SK-N-SH (cell line): ENCODE measurements at regions not wholly inside any gene's neighbourhood (a gene's known extent, or its start where the extent isn't known, plus 50 kb on each side); places are given as distances from the start of the nearest gene placed in this dataset.
A peak's percentile ranks its signal among the peaks of the same experiment; 100 is the strongest.

Experiments used
- CTCF ChIA-PET: fragments of 300-600, 350-600 bp; formaldehyde crosslinking; extraction: SDS; loops from one replicate; lab custom pipeline; 2021; lab: Yijun Ruan, JAX
- POLR2A ChIA-PET: fragments of 350-600 bp; sonication (Branson Sonifier 250); formaldehyde crosslinking; extraction: SDS; loops from one replicate; lab custom pipeline; 2020; ENCODE audit warnings: antibody characterized with exemption, inconsistent platforms; lab: Yijun Ruan, JAX
- DNase-seq: peaks from one replicate; pipeline ENCODE4 v3.0.0; 2012
- H2AFZ ChIP-seq: fragments of 200-600 bp; sonication (generic); 2 replicates; pipeline ENCODE4 v1.8.1; 2016; ENCODE audit warnings: antibody characterized with exemption, mild to moderate bottlenecking, low read depth
- H3F3A ChIP-seq: fragments of 200-600 bp; sonication (generic); replicated peaks from 2 replicates; pipeline ENCODE3; 2016; ENCODE audit warnings: antibody characterized with exemption, mild to moderate bottlenecking; ENCODE audit not compliant: insufficient read depth
- H3K27ac ChIP-seq, 2 experiments: fragments of 200-500 bp in 1 of 2; fragments of 200-600 bp in 1 of 2; sonication (Bioruptor generic) in 1 of 2; sonication (generic), shearing (Covaris generic) in 1 of 2; 2 replicates each; pipeline versions ENCODE4 v1.5.1 to v1.6.1; 2014 to 2016; ENCODE audit warnings: low read depth in 2 of 2, inconsistent platforms in 1 of 2, low read length in 1 of 2, mild to moderate bottlenecking in 1 of 2, mixed read lengths in 1 of 2
- H3K27me3 ChIP-seq: fragments of 200-600 bp; sonication (generic), shearing (Covaris generic); 2 replicates; pipeline ENCODE4 v1.6.1; 2016; ENCODE audit warnings: mixed run types; ENCODE audit not compliant: insufficient read depth
- H3K36me3 ChIP-seq, 2 experiments: fragments of 200-500 bp in 1 of 2; fragments of 200-600 bp in 1 of 2; sonication (Bioruptor generic) in 1 of 2; sonication (generic) in 1 of 2; replicated peaks in 1 of 2; 2 replicates each; pipeline versions ENCODE3 to v1.5.1; 2014 to 2016; ENCODE audit warnings: low read length in 1 of 2, mild to moderate bottlenecking in 1 of 2; ENCODE audit not compliant: insufficient read depth in 2 of 2, control insufficient read depth in 1 of 2
- H3K4me1 ChIP-seq, 2 experiments: fragments of 200-500 bp in 1 of 2; fragments of 200-600 bp in 1 of 2; sonication (Bioruptor generic) in 1 of 2; sonication (generic), shearing (Covaris generic) in 1 of 2; 2 replicates each; pipeline versions ENCODE4 v1.5.1 to v1.6.1; 2014 to 2016; ENCODE audit warnings: low read depth in 1 of 2, low read length in 1 of 2, mixed run types in 1 of 2; ENCODE audit not compliant: insufficient read depth in 2 of 2, control insufficient read depth in 1 of 2
- H3K4me2 ChIP-seq: fragments of 200-600 bp; sonication (generic), shearing (Covaris generic); 2 replicates; pipeline ENCODE4 v1.6.1; 2017; ENCODE audit warnings: mixed run types
- H3K4me3 ChIP-seq, 2 experiments: fragments of 200-500 bp in 1 of 2; fragments of 200-600 bp in 1 of 2; sonication (Bioruptor generic) in 1 of 2; sonication (generic), shearing (Covaris generic) in 1 of 2; 2 replicates each; pipeline versions ENCODE4 v1.5.1 to v1.8.1; 2014 to 2016; ENCODE audit warnings: low read depth in 2 of 2, inconsistent platforms in 1 of 2, low read length in 1 of 2, mild to moderate bottlenecking in 1 of 2, mixed read lengths in 1 of 2, moderate library complexity in 1 of 2
- H3K79me2 ChIP-seq: fragments of 200-600 bp; sonication (generic); 2 replicates; pipeline ENCODE4 v1.8.1; 2017; ENCODE audit warnings: mild to moderate bottlenecking; ENCODE audit not compliant: insufficient read depth
- H3K9ac ChIP-seq: fragments of 200-600 bp; sonication (generic); 2 replicates; pipeline ENCODE4 v1.6.1; 2017; ENCODE audit warnings: mixed run types
- H3K9me2 ChIP-seq: fragments of 200-600 bp; sonication (generic); 2 replicates; pipeline ENCODE4 v1.6.1; 2017; ENCODE audit warnings: mixed run types
- H3K9me3 ChIP-seq: fragments of 200-600 bp; sonication (generic); 2 replicates; pipeline ENCODE4 v1.6.1; 2017; ENCODE audit warnings: mixed run types, mild to moderate bottlenecking, moderate library complexity
- H4K20me1 ChIP-seq: fragments of 200-600 bp; sonication (generic); 2 replicates; pipeline ENCODE4 v1.6.1; 2017; ENCODE audit warnings: mild to moderate bottlenecking, mixed run types; ENCODE audit not compliant: insufficient read depth
- EP300 ChIP-seq, 2 experiments: IDR thresholded peaks; 2 replicates each; pipeline versions ENCODE4 v1.4.0 to v1.6.1; 2012; ENCODE audit warnings: borderline replicate concordance in 1 of 2, low read depth in 1 of 2, low read length in 1 of 2
- FOSL2 ChIP-seq: IDR thresholded peaks from 2 replicates; pipeline ENCODE4 v1.4.0; 2012; ENCODE audit warnings: low read depth, mild to moderate bottlenecking, moderate library complexity, borderline replicate concordance
- GABPA ChIP-seq: IDR thresholded peaks from 2 replicates; pipeline ENCODE4 v1.4.0; 2012; ENCODE audit warnings: low read depth, mild to moderate bottlenecking
- IRF3 ChIP-seq: fragments of 150-350 bp; IDR thresholded peaks from 2 replicates; pipeline ENCODE4 v1.6.1; 2016; ENCODE audit warnings: mild to moderate bottlenecking, low read depth, low read length
- JUND ChIP-seq: IDR thresholded peaks from 2 replicates; pipeline ENCODE4 v1.4.0; 2012
- TCF12 ChIP-seq: IDR thresholded peaks from 2 replicates; pipeline ENCODE4 v1.4.0; 2012
- TEAD4 ChIP-seq: IDR thresholded peaks from 2 replicates; pipeline ENCODE4 v1.4.0; 2012; ENCODE audit warnings: mild to moderate bottlenecking, borderline replicate concordance; ENCODE audit not compliant: insufficient read depth
- USF1 ChIP-seq: IDR thresholded peaks from 2 replicates; pipeline ENCODE4 v1.4.0; 2012; ENCODE audit warnings: low read depth, borderline replicate concordance
- WGBS: methylation state at CpG from one replicate; pipeline ENCODE4 v1.1.6; 2017; ENCODE audit warnings: low lambda C conversion rate; 5-methylcytosine and 5-hydroxymethylcytosine counted together
- TF ChIP-seq, protein P1 (sequence below): fragments of 150-350 bp; IDR thresholded peaks from 2 replicates; pipeline ENCODE4 v1.6.1; 2017; ENCODE audit warnings: antibody characterized with exemption, low read length, low read depth, borderline replicate concordance
- TF ChIP-seq, protein P2 (sequence below): IDR thresholded peaks from 2 replicates; pipeline ENCODE4 v1.4.0; 2012; ENCODE audit warnings: low read depth
- TF ChIP-seq, protein P3 (sequence below): IDR thresholded peaks from 2 replicates; pipeline ENCODE4; 2012

GRCh38 chr2:45242161-45242741 is 233.0 kb upstream of the SIX2 start:
- H3K9me3 ChIP-seq = no peaks in the 10 kb centered on the region
- H2AFZ ChIP-seq = no peak overlapping the region
- H3K9me2 ChIP-seq = no peaks in the 10 kb centered on the region
- H3K36me3 ChIP-seq = no peaks in the 10 kb centered on the region
- peak overlapping the region; percentile 40 to 73; a peak in 3 of 4 replicates for H3K27ac ChIP-seq
- H3K9ac ChIP-seq = peak overlapping the region; percentile 19; the same call in 1 of the 2 replicates
- H3K4me1 ChIP-seq = peaks cover 14 to 28% of the 10 kb centered on the region in 2 experiments
- no peak for DNase-seq
- POLR2A ChIA-PET = no interaction called here
- H3K4me3 ChIP-seq = no peak overlapping the region
- WGBS = 39% methylated on average over 6 of the region's 6 CpGs
- CTCF ChIA-PET = interaction anchor here (1.2 to 1.3 kb wide), 4 partner anchors 14 to 258 kb away, joined by 3 to 6 read pairs (median 3); no protein-coding TSS in a partner anchor
- peaks cover 11% of the 10 kb centered on the region for H3F3A ChIP-seq
- H3K27me3 ChIP-seq = no peaks in the 10 kb centered on the region
- no peaks in the 10 kb centered on the region for H3K79me2 ChIP-seq
- peak overlapping the region; percentile 10; the same call in 1 of the 2 replicates for H3K4me2 ChIP-seq
- H4K20me1 ChIP-seq = no peaks in the 10 kb centered on the region
- TF ChIP-seq USF1 = peak; percentile 89
- peak; percentile 38; the same call in 1 of the 2 replicates for TF ChIP-seq JUND
- no peak; the same call in 1 of the 2 replicates for TF ChIP-seq IRF3
- 0 out of 2 replicates have a peak, but pooled peaks have one; percentile 34 for TF ChIP-seq FOSL2
- no peak for TF ChIP-seq GABPA
- TF ChIP-seq, protein P1, sequence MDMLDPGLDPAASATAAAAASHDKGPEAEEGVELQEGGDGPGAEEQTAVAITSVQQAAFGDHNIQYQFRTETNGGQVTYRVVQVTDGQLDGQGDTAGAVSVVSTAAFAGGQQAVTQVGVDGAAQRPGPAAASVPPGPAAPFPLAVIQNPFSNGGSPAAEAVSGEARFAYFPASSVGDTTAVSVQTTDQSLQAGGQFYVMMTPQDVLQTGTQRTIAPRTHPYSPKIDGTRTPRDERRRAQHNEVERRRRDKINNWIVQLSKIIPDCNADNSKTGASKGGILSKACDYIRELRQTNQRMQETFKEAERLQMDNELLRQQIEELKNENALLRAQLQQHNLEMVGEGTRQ = peak; percentile 44; the same call in 1 of the 2 replicates
- TF ChIP-seq, protein P2, sequence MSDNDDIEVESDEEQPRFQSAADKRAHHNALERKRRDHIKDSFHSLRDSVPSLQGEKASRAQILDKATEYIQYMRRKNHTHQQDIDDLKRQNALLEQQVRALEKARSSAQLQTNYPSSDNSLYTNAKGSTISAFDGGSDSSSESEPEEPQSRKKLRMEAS = peak; percentile 56; the same call in 1 of the 2 replicates
- TF ChIP-seq TEAD4 = no peak
- TF ChIP-seq EP300 (IDR thresholded peaks at IDR 0.05; ENCODE audit: borderline replicate concordance in 1 of 2, low read depth in 1 of 2, low read length in 1 of 2) = 0 out of 4 replicates have a peak, but pooled peaks of 1 of the 2 experiments have one; percentile 7
- TF ChIP-seq TCF12 = 0 out of 2 replicates have a peak, but pooled peaks have one; percentile 1
- TF ChIP-seq, protein P3, sequence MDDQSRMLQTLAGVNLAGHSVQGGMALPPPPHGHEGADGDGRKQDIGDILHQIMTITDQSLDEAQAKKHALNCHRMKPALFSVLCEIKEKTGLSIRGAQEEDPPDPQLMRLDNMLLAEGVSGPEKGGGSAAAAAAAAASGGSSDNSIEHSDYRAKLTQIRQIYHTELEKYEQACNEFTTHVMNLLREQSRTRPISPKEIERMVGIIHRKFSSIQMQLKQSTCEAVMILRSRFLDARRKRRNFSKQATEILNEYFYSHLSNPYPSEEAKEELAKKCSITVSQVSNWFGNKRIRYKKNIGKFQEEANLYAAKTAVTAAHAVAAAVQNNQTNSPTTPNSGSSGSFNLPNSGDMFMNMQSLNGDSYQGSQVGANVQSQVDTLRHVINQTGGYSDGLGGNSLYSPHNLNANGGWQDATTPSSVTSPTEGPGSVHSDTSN = peak; percentile 70
- TF ChIP-seq, all 33 proteins: peak for 8
